H7 (cell line): ENCODE measurements at regions not wholly inside any gene's neighbourhood (a gene's known extent, or its start where the extent isn't known, plus 50 kb on each side); places are given as distances from the start of the nearest gene placed in this dataset.

Experiments
- DNase-seq: peaks from one replicate; pipeline ENCODE4 v3.0.0; 2012
- H3K27me3 ChIP-seq: 2 replicates; pipeline ENCODE4 v1.6.0; 2011; ENCODE audit warnings: mild to moderate bottlenecking, low read length; ENCODE audit not compliant: control insufficient read depth, insufficient read depth
- H3K36me3 ChIP-seq: replicated peaks from 2 replicates; pipeline ENCODE4 v1.5.1; 2011; ENCODE audit warnings: low read length; ENCODE audit not compliant: control insufficient read depth, insufficient read depth
- H3K4me3 ChIP-seq: 2 replicates; pipeline ENCODE4 v1.5.1; 2011; ENCODE audit warnings: low read depth, mild to moderate bottlenecking, control low read depth, low read length, moderate library complexity; ENCODE audit not compliant: insufficient read depth

GRCh38 chr2:156675896-156676295 lies 239.7 kb downstream of the GPD2 start:
- Histone ChIP-seq H3K4me3 (no peak overlapping the region), H3K27me3 (no peaks in the 10 kb centered on the region), H3K36me3 (no peaks in the 10 kb centered on the region)
- no peak for DNase-seq

GRCh38 chr2:156679820-156680219 lies 243.6 kb downstream of the GPD2 start:
- Histone ChIP-seq H3K4me3 (no peak overlapping the region), H3K36me3 (no peaks in the 10 kb centered on the region), H3K27me3 (no peaks in the 10 kb centered on the region)
- no peak for DNase-seq

- Histone ChIP-seq H3K36me3 (no peaks in the 10 kb centered on the region), H3K4me3 (no peak overlapping the region), H3K27me3 (no peaks in the 10 kb centered on the region)
- no peak for DNase-seq
Measured at GRCh38 chr2:156680266-156680665, 244.1 kb downstream of the GPD2 start.

GRCh38 chr2:156687126-156687525 lies 250.9 kb downstream of the GPD2 start:
- Histone ChIP-seq H3K27me3 (no peaks in the 10 kb centered on the region), H3K36me3 (no peaks in the 10 kb centered on the region), H3K4me3 (no peak overlapping the region)
- no peak for DNase-seq

- Histone ChIP-seq H3K27me3 (no peaks in the 10 kb centered on the region), H3K4me3 (no peak overlapping the region), H3K36me3 (no peaks in the 10 kb centered on the region)
- no peak for DNase-seq
Measured at GRCh38 chr2:156687715-156688114, 251.5 kb downstream of the GPD2 start.

GRCh38 chr2:156689939-156690338 lies 253.8 kb downstream of the GPD2 start:
- H3K36me3 ChIP-seq, result no peaks in the 10 kb centered on the region
- no peak for DNase-seq
- H3K27me3 ChIP-seq, result no peaks in the 10 kb centered on the region
- H3K4me3 ChIP-seq, result no peak overlapping the region

- Histone ChIP-seq H3K4me3 (no peak overlapping the region), H3K36me3 (no peaks in the 10 kb centered on the region), H3K27me3 (no peaks in the 10 kb centered on the region)
- no peak for DNase-seq
Measured at GRCh38 chr2:156691014-156691413, 254.8 kb downstream of the GPD2 start.

GRCh38 chr2:156695020-156695419 lies 258.8 kb downstream of the GPD2 start:
- DNase-seq, result no peak
- no peaks in the 10 kb centered on the region for H3K36me3 ChIP-seq
- H3K27me3 ChIP-seq, result no peaks in the 10 kb centered on the region
- H3K4me3 ChIP-seq, result no peak overlapping the region

GRCh38 chr2:156695595-156695994 lies 259.4 kb downstream of the GPD2 start:
- Histone ChIP-seq H3K36me3 (no peaks in the 10 kb centered on the region), H3K4me3 (no peak overlapping the region), H3K27me3 (no peaks in the 10 kb centered on the region)
- DNase-seq, result peak; percentile 6

- DNase-seq, result no peak
- no peaks in the 10 kb centered on the region for H3K36me3 ChIP-seq
- no peak overlapping the region for H3K4me3 ChIP-seq
- no peaks in the 10 kb centered on the region for H3K27me3 ChIP-seq
Measured at GRCh38 chr2:156697906-156698305, 261.7 kb downstream of the GPD2 start.

GRCh38 chr2:156700681-156701080 lies 264.5 kb downstream of the GPD2 start:
- Histone ChIP-seq H3K27me3 (no peaks in the 10 kb centered on the region), H3K36me3 (no peaks in the 10 kb centered on the region), H3K4me3 (no peak overlapping the region)
- no peak for DNase-seq

GRCh38 chr2:156702541-156702940 lies 266.4 kb downstream of the GPD2 start:
- no peak for DNase-seq
- Histone ChIP-seq H3K27me3 (no peaks in the 10 kb centered on the region), H3K4me3 (no peak overlapping the region), H3K36me3 (no peaks in the 10 kb centered on the region)

GRCh38 chr2:156703642-156704041 lies 267.5 kb downstream of the GPD2 start:
- no peaks in the 10 kb centered on the region for H3K36me3 ChIP-seq
- no peak for DNase-seq
- H3K27me3 ChIP-seq, result no peaks in the 10 kb centered on the region
- H3K4me3 ChIP-seq, result no peak overlapping the region

- Histone ChIP-seq H3K4me3 (no peak overlapping the region), H3K36me3 (no peaks in the 10 kb centered on the region), H3K27me3 (no peaks in the 10 kb centered on the region)
- no peak for DNase-seq
Measured at GRCh38 chr2:156704132-156704531, 268.0 kb downstream of the GPD2 start.

GRCh38 chr2:156704617-156705016 lies 268.4 kb downstream of the GPD2 start:
- H3K36me3 ChIP-seq, result no peaks in the 10 kb centered on the region
- H3K4me3 ChIP-seq, result no peak overlapping the region
- DNase-seq, result no peak
- H3K27me3 ChIP-seq, result no peaks in the 10 kb centered on the region

GRCh38 chr2:156706576-156706975 lies 270.4 kb downstream of the GPD2 start:
- Histone ChIP-seq H3K27me3 (no peaks in the 10 kb centered on the region), H3K36me3 (no peaks in the 10 kb centered on the region), H3K4me3 (no peak overlapping the region)
- DNase-seq, result no peak
